Kidney (tissue), 13 donors: ENCODE measurements at regions not wholly inside any gene's neighbourhood (a gene's known extent, or its start where the extent isn't known, plus 50 kb on each side); places are given as distances from the start of the nearest gene placed in this dataset.

Experiments
- DNase-seq, 5 donors: peaks; one replicate each; pipeline ENCODE4 v3.0.0-alpha.2; 2013 to 2020
- FAIRE-seq: peaks from 2 replicates; lab custom pipeline; 2012; peaks lifted over from hg19 to GRCh38; lab: Jason Lieb, UNC
- H3K27ac ChIP-seq, 2 donors: one replicate each; pipeline ENCODE4 v1.7.0; 2013; ENCODE audit warnings: low read depth in 2 of 2, low read length in 2 of 2, inconsistent platforms in 1 of 2
- H3K27me3 ChIP-seq: one replicate; pipeline ENCODE4 v1.7.1; 2013; ENCODE audit warnings: low read length, inconsistent platforms; ENCODE audit not compliant: control insufficient read depth, insufficient read depth
- H3K36me3 ChIP-seq, 3 donors: one replicate each; pipeline versions ENCODE4 v1.7.0 to v1.7.1; 2013; ENCODE audit warnings: low read length in 3 of 3, control low read depth in 1 of 3, inconsistent platforms in 1 of 3; ENCODE audit not compliant: insufficient read depth in 3 of 3, control insufficient read depth in 2 of 3
- H3K4me1 ChIP-seq, 3 donors: one replicate each; pipeline versions ENCODE4 v1.7.0 to v1.7.1; 2013; ENCODE audit warnings: low read length in 3 of 3, inconsistent platforms in 1 of 3, low read depth in 1 of 3; ENCODE audit not compliant: control insufficient read depth in 2 of 3, insufficient read depth in 2 of 3
- H3K4me3 ChIP-seq, 3 donors: one replicate each; pipeline versions ENCODE4 v1.7.0 to v1.8.1; 2013; ENCODE audit warnings: low read length in 3 of 3, control low read depth in 1 of 3, inconsistent platforms in 1 of 3
- H3K9ac ChIP-seq, 3 donors: one replicate each; pipeline versions ENCODE4 v1.7.0 to v1.7.1; 2013; ENCODE audit warnings: low read length in 3 of 3, control low read depth in 1 of 3, inconsistent platforms in 1 of 3
- H3K9me3 ChIP-seq, 3 donors: one replicate each; pipeline versions ENCODE4 v1.7.0 to v1.7.1; 2013; ENCODE audit warnings: low read length in 3 of 3, control low read depth in 1 of 3, inconsistent platforms in 1 of 3; ENCODE audit not compliant: control insufficient read depth in 2 of 3, insufficient read depth in 1 of 3
- CTCF ChIP-seq: IDR thresholded peaks from 3 replicates; pipeline ENCODE4 v1.5.1; 2012; ENCODE audit warnings: mild to moderate bottlenecking, moderate library complexity, borderline replicate concordance; ENCODE audit not compliant: insufficient read depth; ENCODE audit errors: extremely low read depth
- intact Hi-C: fragments of 100-400 bp; cut with DNase I; formaldehyde crosslinking; loops from one replicate; pipeline ENCODE4 v1.11.1; 2022
- donor health status: control.
- donor health status: control.
- donor health status: control.
- donor health status: control.
- donor health status: control.
- donor health status: DM: yes; HTN: yes; CAD: no.
- donor health status: Normal renal cell carcinoma (clear cell type).

- no peaks in the 10 kb centered on the region for H3K9me3 ChIP-seq
- H3K27ac ChIP-seq = no peak overlapping the region
- intact Hi-C loops = no loop called here
- TF ChIP-seq CTCF = no peak
- H3K4me1 ChIP-seq = no peaks in the 10 kb centered on the region
- no peak overlapping the region for H3K4me3 ChIP-seq
- DNase-seq (peak in 2 of 5 donors; percentile 51 to 82), FAIRE-seq (peak; percentile 25)
- H3K36me3 ChIP-seq = no peaks in the 10 kb centered on the region
- H3K9ac ChIP-seq = no peak overlapping the region
- H3K27me3 ChIP-seq = no peaks in the 10 kb centered on the region
Measured at GRCh38 chr9:23255346-23255745, 570.7 kb downstream of the ELAVL2 start.

- FAIRE-seq = no peak
- H3K36me3 ChIP-seq = no peaks in the 10 kb centered on the region
- H3K9me3 ChIP-seq = no peaks in the 10 kb centered on the region
- DNase-seq = no peak
- no peaks in the 10 kb centered on the region for H3K27me3 ChIP-seq
- no peak overlapping the region for H3K27ac ChIP-seq
- no peak for TF ChIP-seq CTCF
- no peak overlapping the region for H3K4me3 ChIP-seq
- no peaks in the 10 kb centered on the region for H3K4me1 ChIP-seq
- H3K9ac ChIP-seq = no peak overlapping the region
- intact Hi-C loops = no loop called here
Measured at GRCh38 chr9:23258569-23258968, 567.5 kb downstream of the ELAVL2 start.

- Histone ChIP-seq H3K9me3 (no peaks in the 10 kb centered on the region), H3K4me1 (no peaks in the 10 kb centered on the region), H3K27me3 (no peaks in the 10 kb centered on the region), H3K27ac (no peak overlapping the region), H3K9ac (no peak overlapping the region), H3K36me3 (no peaks in the 10 kb centered on the region), H3K4me3 (no peak overlapping the region)
- FAIRE-seq (no peak), DNase-seq (no peak)
- no peak for TF ChIP-seq CTCF
- intact Hi-C loops = no loop called here
Measured at GRCh38 chr9:23278561-23278960, 547.5 kb downstream of the ELAVL2 start.

- Histone ChIP-seq H3K27ac (no peak overlapping the region), H3K27me3 (no peaks in the 10 kb centered on the region), H3K36me3 (no peaks in the 10 kb centered on the region), H3K4me1 (no peaks in the 10 kb centered on the region), H3K4me3 (no peak overlapping the region), H3K9ac (no peak overlapping the region), H3K9me3 (no peaks in the 10 kb centered on the region)
- intact Hi-C loops = no loop called here
- no peak for TF ChIP-seq CTCF
- DNase-seq (no peak), FAIRE-seq (no peak)
Measured at GRCh38 chr9:23287390-23287789, 538.6 kb downstream of the ELAVL2 start.
